Adrenal gland (tissue), 9 donors: ENCODE measurements at regions not wholly inside any gene's neighbourhood (a gene's known extent, or its start where the extent isn't known, plus 50 kb on each side); places are given as distances from the start of the nearest gene placed in this dataset.

Experiments used
- DNase-seq, 7 donors: peaks; one replicate each; pipeline ENCODE4 v3.0.0-alpha.2; 2019 to 2020
- H3K27ac ChIP-seq, 5 donors: fragments of 200-600 bp; sonication (generic) in 4 of 5; 1 replicate in 3 of 5; 2 replicates in 2 of 5; pipeline versions ENCODE4 v1.5.1 to v1.8.0; 2016 to 2020; ENCODE audit warnings: mild to moderate bottlenecking in 1 of 5
- H3K27me3 ChIP-seq: fragments of 200-600 bp; 2 replicates; pipeline ENCODE4 v1.8.0; 2021
- H3K36me3 ChIP-seq, 2 donors: fragments of 200-600 bp; replicated peaks in 1 of 2; 1 replicate in 1 of 2; 2 replicates in 1 of 2; pipeline versions ENCODE4 v1.5.1 to v1.8.0; 2018 to 2022
- H3K4me1 ChIP-seq, 2 donors: fragments of 200-600 bp; replicated peaks in 1 of 2; 1 replicate in 1 of 2; 2 replicates in 1 of 2; pipeline versions ENCODE4 v1.5.1 to v1.8.0; 2018 to 2021
- H3K4me3 ChIP-seq, 4 donors: fragments of 200-600 bp; sonication (generic) in 3 of 4; one replicate each; pipeline ENCODE4 v1.5.1; 2016 to 2018
- H3K9me3 ChIP-seq, 3 donors: fragments of 200-600 bp; sonication (generic) in 1 of 3; replicated peaks in 1 of 3; 1 replicate in 2 of 3; 2 replicates in 1 of 3; pipeline versions ENCODE4 v1.5.1 to v1.8.0; 2016 to 2021
- CTCF ChIP-seq, 6 experiments: fragments of 450-650 bp in 4 of 6; fragments of 200-600 bp in 2 of 6; sonication (generic) in 1 of 6; IDR thresholded peaks; 1 replicate in 5 of 6; 2 replicates in 1 of 6; pipeline versions ENCODE4 v1.5.1 to v1.8.0; 2016 to 2021; ENCODE audit warnings: antibody characterized with exemption in 6 of 6, mild to moderate bottlenecking in 2 of 6, moderate library complexity in 1 of 6
- POLR2A ChIP-seq, 2 donors: fragments of 450-650 bp; IDR thresholded peaks; one replicate each; pipeline ENCODE4 v1.6.1; 2017; ENCODE audit warnings: antibody characterized with exemption in 2 of 2, mild to moderate bottlenecking in 2 of 2, moderate library complexity in 1 of 2
- WGBS, 4 donors: extraction: QIAGEN DNeasy Blood & Tissue Kit in 2 of 4; methylation state at CpG; one replicate each; pipeline versions ENCODE4 v1.1.5 to v1.1.7; 2013 to 2017; 5-methylcytosine and 5-hydroxymethylcytosine counted together
- intact Hi-C, 2 donors: fragments of 100-400 bp; cut with DNase I; formaldehyde crosslinking; loops; one replicate each; pipeline versions ENCODE4 v1.14.1 to v1.15.0; 2022 to 2023
- donor health status: healthy with polysubstance abuse.
- donor health status: Bipolar disorder and iron deficiency.
- donor health status: DM: yes; HTN: yes; CAD: no.
- donor health status: DM: no; HTN: no; CAD: no.
- donor health status: DM: no; HTN: no; CAD: no.

GRCh38 chr13:68616600-68617222, 1386.6 kb upstream of the PCDH9 start:
- Histone ChIP-seq H3K4me1 (no peaks in the 10 kb centered on the region), H3K27me3 (no peaks in the 10 kb centered on the region), H3K27ac (no peak overlapping the region), H3K4me3 (no peak overlapping the region), H3K36me3 (no peaks in the 10 kb centered on the region), H3K9me3 (no peaks in the 10 kb centered on the region)
- no peak for TF ChIP-seq CTCF (IDR thresholded peaks at IDR 0.05)
- no peak for TF ChIP-seq POLR2A (IDR thresholded peaks at IDR 0.05)
- WGBS, 4 donors = 81 to 88% (median 87%) methylated on average over 4 to 10 of the region's 10 CpGs
- DNase-seq = no peak
- intact Hi-C loops = no loop called here

- intact Hi-C loops = no loop called here
- Histone ChIP-seq H3K4me3 (no peak overlapping the region), H3K27ac (no peak overlapping the region), H3K36me3 (no peaks in the 10 kb centered on the region), H3K9me3 (no peaks in the 10 kb centered on the region), H3K4me1 (no peaks in the 10 kb centered on the region), H3K27me3 (no peaks in the 10 kb centered on the region)
- DNase-seq = no peak
- TF ChIP-seq POLR2A (IDR thresholded peaks at IDR 0.05) (no peak), CTCF (IDR thresholded peaks at IDR 0.05) (no peak)
- WGBS, 4 donors = 72 to 86% (median 85%) methylated on average over 8 of the region's 8 CpGs
These were observed 1379.5 kb upstream of the PCDH9 start for GRCh38 chr13:68609661-68610060.

- no peak for DNase-seq
- Histone ChIP-seq H3K27ac (no peak overlapping the region), H3K36me3 (no peaks in the 10 kb centered on the region), H3K27me3 (no peaks in the 10 kb centered on the region), H3K4me1 (no peaks in the 10 kb centered on the region), H3K9me3 (no peaks in the 10 kb centered on the region), H3K4me3 (no peak overlapping the region)
- TF ChIP-seq CTCF (IDR thresholded peaks at IDR 0.05) (no peak), POLR2A (IDR thresholded peaks at IDR 0.05) (no peak)
- intact Hi-C loops = no loop called here
These were observed 1378.0 kb upstream of the PCDH9 start for GRCh38 chr13:68608147-68608546.

GRCh38 chr13:68597641-68598040, 1367.5 kb upstream of the PCDH9 start:
- Histone ChIP-seq H3K36me3 (no peaks in the 10 kb centered on the region), H3K27me3 (no peaks in the 10 kb centered on the region), H3K4me1 (no peaks in the 10 kb centered on the region), H3K4me3 (no peak overlapping the region), H3K27ac (no peak overlapping the region), H3K9me3 (no peaks in the 10 kb centered on the region)
- no peak for TF ChIP-seq CTCF (IDR thresholded peaks at IDR 0.05)
- TF ChIP-seq POLR2A (IDR thresholded peaks at IDR 0.05) = no peak
- DNase-seq = no peak
- intact Hi-C loops = no loop called here
